ENCODE measurements at regions not wholly inside any gene's neighbourhood (a gene's known extent, or its start where the extent isn't known, plus 50 kb on each side); places are given as distances from the start of the nearest gene placed in this dataset.

DNA sequence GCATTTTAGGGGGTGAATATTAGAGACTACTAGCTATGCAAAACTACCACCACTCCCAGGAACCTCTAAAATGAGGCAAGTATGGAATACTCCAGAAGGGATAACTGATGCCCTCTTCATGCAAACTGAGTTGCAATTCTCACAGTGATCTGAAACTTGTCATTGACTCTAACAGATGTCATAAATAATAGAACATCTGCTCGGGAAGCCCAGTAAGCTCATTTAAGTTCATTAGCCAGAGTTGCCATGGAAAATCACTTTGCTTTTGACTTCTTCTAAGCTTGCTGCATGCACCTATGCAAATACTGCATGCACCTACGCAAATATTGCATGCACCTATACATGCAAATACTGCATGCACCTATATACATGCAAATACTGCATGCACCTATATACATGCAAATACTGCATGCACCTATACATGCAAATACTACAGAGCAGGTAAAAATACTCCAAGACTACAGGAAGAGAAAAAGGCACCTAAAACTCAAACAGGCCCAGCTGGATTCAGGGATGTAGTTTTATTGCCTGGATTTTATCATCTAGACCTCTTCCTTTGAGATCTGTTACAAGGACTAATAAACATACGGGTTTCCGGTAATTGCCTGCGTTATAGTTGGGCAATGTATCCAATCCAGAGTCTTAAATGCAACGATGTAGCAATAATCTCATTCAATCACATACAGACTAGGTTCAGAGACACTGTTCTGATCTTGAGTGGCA, 1061.1 kb upstream of the AUTS2 start:
- no peak for TF ChIP-seq CTCF (conservative IDR thresholded peaks at IDR 0.05)
- TF ChIP-seq ZFX (IDR thresholded peaks at IDR 0.05): no peak

All from C4-2B (cell line).